A549 (cell line): ENCODE measurements at regions not wholly inside any gene's neighbourhood (a gene's known extent, or its start where the extent isn't known, plus 50 kb on each side); places are given as distances from the start of the nearest gene placed in this dataset.

Source experiments
- NFE2L2 ChIP-seq: fragments of 150-350 bp; conservative IDR thresholded peaks from 2 replicates; pipeline ENCODE4 v1.6.1; 2014; ENCODE audit warnings: low read length
- TF ChIP-seq, protein P1 (sequence below): fragments of 150-350 bp; IDR thresholded peaks from 2 replicates; pipeline ENCODE4 v1.6.1; 2014; ENCODE audit warnings: low read depth, mild to moderate bottlenecking, low read length
- TF ChIP-seq, protein P2 (sequence below): fragments of >200 bp; sonication (Bioruptor Twin); formaldehyde crosslinking; IDR thresholded peaks from 3 replicates; pipeline ENCODE4 v1.5.1; 2016

- TF ChIP-seq, protein P1, sequence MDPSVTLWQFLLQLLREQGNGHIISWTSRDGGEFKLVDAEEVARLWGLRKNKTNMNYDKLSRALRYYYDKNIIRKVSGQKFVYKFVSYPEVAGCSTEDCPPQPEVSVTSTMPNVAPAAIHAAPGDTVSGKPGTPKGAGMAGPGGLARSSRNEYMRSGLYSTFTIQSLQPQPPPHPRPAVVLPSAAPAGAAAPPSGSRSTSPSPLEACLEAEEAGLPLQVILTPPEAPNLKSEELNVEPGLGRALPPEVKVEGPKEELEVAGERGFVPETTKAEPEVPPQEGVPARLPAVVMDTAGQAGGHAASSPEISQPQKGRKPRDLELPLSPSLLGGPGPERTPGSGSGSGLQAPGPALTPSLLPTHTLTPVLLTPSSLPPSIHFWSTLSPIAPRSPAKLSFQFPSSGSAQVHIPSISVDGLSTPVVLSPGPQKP = no peak
- TF ChIP-seq, protein P2, sequence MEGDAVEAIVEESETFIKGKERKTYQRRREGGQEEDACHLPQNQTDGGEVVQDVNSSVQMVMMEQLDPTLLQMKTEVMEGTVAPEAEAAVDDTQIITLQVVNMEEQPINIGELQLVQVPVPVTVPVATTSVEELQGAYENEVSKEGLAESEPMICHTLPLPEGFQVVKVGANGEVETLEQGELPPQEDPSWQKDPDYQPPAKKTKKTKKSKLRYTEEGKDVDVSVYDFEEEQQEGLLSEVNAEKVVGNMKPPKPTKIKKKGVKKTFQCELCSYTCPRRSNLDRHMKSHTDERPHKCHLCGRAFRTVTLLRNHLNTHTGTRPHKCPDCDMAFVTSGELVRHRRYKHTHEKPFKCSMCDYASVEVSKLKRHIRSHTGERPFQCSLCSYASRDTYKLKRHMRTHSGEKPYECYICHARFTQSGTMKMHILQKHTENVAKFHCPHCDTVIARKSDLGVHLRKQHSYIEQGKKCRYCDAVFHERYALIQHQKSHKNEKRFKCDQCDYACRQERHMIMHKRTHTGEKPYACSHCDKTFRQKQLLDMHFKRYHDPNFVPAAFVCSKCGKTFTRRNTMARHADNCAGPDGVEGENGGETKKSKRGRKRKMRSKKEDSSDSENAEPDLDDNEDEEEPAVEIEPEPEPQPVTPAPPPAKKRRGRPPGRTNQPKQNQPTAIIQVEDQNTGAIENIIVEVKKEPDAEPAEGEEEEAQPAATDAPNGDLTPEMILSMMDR = no peak
- no peak for TF ChIP-seq NFE2L2
Observed at GRCh38 chr16:81165411-81166097, 69.4 kb upstream of the GCSH start.
